T47D (cell line): ENCODE measurements at regions not wholly inside any gene's neighbourhood (a gene's known extent, or its start where the extent isn't known, plus 50 kb on each side); places are given as distances from the start of the nearest gene placed in this dataset.

Source experiments
- DNase-seq, 2 experiments: peaks; one replicate each; pipeline versions ENCODE4 v3.0.0 to v3.0.0-alpha.2; 2011 to 2012; ENCODE audit warnings: low read depth in 1 of 2, low spot score in 1 of 2
- JUND ChIP-seq: IDR thresholded peaks from 2 replicates; pipeline ENCODE4 v1.6.1; 2012; ENCODE audit warnings: low read depth
- in situ Hi-C: cut with HindIII; loops from 2 replicates; pipeline ENCODE4 v1.10.0; 2016; ENCODE audit warnings: low sequenced_read_pairs, low pct_unique_long_range_greater_than_20kb

DNA sequence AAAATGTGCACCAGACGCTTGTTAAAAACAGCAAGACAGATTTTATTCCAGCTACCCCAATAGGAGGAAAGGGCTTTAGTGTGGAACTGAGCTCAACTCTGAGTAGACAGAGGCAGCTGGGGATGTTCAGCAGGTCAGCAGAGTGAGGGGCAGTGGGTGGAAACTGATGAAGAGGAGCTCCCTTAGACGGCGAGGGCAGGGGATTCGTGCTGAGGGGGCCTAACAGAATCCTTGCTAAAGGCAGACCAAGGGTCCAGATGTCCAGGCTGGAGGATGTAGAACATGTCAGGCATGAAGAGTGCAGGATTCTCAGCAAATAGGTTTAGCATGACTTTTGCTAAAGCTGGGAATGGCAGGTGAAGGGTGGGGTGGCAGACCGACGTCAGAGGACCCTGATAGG lies 71.9 kb upstream of the OLFM1 start:
- TF ChIP-seq JUND = no peak
- no peak for DNase-seq
- in situ Hi-C loops = no loop called here

DNA sequence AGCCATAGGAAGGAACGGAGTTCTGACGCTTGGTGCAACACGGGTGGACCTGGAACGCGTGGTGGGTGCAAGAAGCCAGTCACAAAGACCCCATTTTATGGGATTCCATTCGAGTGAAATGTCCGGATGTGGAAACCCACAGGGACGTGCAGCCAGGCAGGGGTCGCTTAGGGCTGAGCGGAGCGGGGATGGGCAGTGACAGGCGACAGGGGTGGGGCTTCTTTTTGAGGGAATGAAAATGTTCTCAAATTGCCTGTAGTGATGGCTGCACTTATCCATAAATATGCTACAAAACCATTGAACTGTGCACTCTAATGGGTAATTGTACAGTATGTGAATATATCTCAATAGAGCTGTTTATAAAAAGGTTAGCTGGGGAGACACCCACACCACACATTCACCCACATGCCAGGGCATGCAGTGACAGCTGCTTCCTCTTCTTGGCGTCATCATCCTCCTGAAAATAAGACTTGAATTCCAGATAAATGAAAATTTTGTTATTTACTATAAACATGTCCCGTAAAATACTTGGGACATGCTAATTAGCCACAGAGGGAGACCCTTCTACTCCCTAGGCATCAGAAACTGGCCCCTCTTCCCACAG lies 71.3 kb upstream of the OLFM1 start:
- in situ Hi-C loops = no loop called here
- DNase-seq = no peak
- TF ChIP-seq JUND = no peak

DNA sequence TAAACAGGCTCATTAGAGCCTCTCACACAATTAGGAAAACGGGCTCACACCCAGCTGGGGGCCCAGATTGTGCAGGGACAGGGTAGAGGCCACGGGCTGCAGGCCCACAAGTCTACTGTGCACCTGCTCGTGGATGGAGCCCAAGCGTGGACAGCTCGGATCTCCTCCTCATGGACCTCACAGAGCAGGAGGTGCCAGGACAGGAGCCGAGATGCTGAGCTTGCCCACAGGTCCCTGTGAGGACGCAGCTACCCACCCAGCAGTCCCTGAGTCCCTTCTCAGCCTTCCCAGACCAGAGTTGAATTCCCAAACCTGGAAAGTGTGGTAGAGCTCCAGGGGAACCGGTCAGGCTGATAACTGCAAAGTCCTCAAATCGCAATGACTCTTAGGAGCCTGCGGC lies 70.6 kb upstream of the OLFM1 start:
- no peak for TF ChIP-seq JUND
- in situ Hi-C loops = no loop called here
- no peak for DNase-seq

DNA sequence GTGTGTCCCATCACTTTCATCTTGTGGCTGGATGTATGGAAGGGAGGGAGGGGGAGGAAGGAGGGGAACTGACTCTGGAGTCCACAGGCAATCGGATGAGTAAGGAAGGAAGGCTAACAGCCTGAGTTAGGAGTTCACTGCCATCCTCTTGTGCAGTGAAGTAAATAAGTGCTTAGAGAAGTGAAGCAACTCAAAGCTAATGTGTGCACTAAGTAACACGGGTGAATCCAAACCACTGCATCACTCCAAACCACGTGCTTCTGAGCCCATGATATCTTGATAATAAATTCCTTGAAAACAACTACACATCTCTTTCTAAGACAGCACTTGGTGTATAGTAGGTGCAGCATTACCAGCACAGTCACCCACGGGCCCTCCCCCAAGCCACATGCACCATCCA lies 69.6 kb upstream of the OLFM1 start:
- in situ Hi-C loops = no loop called here
- DNase-seq = no peak
- TF ChIP-seq JUND = no peak

DNA sequence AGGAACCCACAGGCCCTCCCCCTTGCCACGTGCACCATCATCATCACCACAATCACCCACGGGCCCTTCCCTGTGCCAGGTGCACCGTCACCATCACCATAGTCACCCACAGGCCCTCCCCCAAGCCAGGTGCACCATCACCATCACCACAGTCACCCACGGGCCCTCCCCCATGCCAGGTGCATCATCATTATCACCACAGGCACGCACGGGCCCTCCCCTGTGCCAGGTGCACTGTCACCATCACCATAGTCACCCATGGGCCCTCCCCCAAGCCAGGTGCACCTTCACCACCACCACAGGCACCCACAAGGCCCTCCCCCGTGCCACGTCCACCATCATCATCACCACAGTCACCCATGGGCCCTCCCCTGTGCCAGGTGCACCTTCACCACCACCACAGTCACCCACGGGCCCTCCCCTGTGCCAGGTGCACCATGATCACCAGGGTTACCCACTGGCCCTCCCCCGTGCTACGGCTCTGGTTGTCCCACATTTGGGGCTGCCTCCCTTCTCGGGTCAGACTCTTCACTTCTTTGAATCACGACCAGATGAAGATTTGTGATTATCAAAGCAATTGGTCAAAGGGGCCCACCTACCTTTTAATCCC lies 69.1 kb upstream of the OLFM1 start:
- DNase-seq = no peak
- in situ Hi-C loops = no loop called here
- TF ChIP-seq JUND = no peak

DNA sequence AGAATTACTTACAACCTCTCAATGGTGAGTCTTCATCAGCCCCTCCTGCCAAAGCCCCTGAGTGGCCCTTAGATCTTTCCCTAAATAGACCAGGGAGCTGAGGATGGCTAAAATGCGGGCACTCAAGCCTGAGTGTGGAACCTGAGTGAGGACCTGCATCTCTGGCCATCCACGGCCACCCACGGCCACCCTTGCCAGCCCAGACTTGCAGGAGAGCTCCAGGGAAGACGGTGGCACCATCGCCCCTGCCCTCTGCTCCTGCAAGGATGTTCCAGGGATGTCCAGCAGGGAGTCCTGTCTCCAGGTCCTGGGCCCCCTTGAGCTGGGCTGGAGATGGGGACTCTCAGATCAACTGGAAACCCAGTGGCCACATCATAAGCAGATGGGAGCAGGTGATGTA lies 68.2 kb upstream of the OLFM1 start:
- no peak for TF ChIP-seq JUND
- in situ Hi-C loops = no loop called here
- DNase-seq = no peak

DNA sequence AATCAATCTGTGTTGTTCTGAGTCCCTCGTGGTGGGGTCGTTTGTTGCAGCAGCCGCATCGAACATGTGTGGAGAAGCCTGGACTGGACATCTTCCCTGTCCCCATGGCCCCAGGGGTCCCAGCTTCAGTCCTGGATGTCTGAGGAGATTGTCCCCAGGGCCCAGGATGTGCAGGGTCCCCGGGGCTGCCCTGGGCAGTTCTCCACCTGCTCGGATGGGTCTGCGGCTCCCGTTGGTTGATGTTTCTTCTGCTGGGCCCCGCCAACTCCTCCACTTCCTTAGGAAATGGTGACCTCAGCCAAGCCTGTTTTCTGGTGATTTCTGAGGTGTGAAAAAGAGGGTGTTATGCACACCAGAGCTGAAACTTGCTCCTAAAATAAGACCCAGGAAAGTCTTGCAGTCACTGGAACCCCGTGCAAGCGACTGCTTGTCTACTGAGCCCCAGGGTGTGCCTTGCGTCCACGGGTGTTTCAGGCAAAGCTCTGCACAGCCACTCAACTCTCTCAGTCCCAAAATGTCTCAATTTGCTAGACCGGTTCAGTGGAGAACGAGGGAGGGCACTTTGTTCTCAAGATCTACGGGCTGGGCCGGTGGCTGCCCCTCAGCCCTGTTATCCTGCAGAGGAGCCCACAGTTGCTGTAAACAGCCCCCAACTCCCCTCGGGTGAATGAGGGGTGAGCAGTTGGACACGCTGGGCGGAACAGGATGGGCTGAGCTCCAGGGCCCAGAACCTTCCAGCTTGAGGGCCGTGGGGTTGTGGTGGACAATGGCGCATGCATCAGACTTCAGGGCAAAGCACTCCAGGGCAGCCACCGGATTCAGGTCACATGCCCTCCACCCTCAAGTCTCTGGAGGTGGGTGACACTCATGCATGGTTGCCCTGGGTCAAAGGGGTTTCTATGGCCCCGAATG lies 66.7 kb upstream of the OLFM1 start:
- in situ Hi-C loops = no loop called here
- TF ChIP-seq JUND = no peak
- no peak for DNase-seq

DNA sequence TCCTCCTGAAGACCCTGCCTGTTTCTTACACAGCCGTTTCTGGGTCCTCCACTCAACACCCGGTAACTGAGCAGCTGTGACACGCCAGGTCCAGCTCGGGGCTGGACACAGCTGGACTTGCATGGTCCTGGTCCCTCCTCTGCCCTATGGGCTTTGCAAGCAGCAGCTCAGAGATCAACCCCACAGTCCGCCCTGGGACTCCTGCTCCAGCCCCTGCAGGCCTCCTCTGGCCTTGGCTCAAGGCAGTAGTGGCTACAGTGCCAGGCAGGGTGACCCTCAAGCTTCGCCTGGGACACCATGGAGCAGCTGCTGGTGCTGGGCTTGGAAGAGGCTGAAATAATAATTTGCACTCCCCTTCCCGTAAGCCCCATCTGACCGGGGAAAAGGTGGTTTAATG lies 66.1 kb upstream of the OLFM1 start:
- no peak for DNase-seq
- in situ Hi-C loops = no loop called here
- no peak for TF ChIP-seq JUND

DNA sequence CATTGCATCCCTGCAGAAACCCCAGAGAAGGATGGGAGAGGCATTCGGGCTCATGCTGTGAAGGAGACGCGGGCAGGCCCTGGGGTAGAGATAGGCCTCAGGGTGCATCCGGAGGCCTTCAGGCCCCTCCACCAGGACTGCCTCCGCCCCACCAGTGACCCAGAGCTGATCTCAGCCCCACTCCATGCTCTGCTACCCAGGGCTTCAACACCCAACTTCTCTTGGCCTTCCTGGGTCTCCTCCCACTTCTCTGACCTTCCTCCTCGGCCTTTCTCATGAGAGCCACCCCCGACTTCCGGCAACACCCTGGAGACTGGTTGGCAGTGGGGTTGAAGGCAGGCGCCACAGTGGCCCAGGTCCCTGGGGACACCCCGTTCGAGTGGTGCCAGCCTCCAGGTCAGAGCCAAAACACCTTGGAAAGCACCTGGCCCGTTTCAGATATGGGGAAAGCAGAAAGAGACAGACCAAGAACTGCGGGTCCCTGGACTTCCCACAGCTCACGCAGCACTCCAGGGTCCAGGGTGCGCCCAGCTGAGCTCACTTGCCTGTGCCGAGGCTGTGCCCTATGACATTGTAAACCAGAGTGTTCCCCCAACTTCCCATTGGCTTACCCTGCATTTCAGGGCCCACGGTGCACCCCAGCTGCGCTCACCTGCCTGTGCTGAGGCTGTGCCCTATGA lies 65.1 kb upstream of the OLFM1 start:
- no peak for TF ChIP-seq JUND
- DNase-seq = no peak
- in situ Hi-C loops = no loop called here

DNA sequence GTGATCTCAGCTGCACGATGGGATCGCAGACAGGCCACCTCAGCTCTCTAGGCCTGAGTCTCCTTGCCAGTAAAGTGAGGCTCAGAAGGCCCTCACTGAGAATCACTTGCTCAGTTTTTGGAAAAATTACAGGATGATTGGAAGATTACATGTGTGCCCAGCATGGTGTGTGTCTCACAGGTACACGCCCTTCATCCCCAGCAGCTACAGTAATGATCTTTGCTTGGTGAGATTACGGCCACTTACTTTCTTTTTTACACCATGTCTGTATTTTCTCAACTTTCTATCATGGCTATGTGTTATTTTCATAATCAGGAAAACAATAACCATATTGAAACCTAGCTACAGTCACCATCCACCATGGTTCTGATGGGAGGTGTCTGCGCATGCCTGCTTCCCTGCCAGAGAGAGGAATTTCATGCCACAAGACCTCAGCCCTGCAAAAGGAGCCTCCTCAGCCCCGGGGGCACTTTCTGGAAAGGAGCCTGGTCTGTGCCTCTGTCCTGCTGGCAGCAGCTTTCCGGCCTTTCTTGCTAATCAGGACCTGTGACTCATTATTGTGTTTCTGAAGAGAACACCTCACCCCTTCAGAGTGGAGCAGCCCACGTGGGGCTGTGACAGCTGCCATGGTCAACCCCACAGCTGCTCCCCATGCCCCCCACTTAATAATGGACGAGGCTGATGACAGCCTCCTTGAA lies 64.2 kb upstream of the OLFM1 start:
- in situ Hi-C loops = no loop called here
- peak in 1 of 2 experiments; percentile 61 for DNase-seq
- TF ChIP-seq JUND = no peak

DNA sequence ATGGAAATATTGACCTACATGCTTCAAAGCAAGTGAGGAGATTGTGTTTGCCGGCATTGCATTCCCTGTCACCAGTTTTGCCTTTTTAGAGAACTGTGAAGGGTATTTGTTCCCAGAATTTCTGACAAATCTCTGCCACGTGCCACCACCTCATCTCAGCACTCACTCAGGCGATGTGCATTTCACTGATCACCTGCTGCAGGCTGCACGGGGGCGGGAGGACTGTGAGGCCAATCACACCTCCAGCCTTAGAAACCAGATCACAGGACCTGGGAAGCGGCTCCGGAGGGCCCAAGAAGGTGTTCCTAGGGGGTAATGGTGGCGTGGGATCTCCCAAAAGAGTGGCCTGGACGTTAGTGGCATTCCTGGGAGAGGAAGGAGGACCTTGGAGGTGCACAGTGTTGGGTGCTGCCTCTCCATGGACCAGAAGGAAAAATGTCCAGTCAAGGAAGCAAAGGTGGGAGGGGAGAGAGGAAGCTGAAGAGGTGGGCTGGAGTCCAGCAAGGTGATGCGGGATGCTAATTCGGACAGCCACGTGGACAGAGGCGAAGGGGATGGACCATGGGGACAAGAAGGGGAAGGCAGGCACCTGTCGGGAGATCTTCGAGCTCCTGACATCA lies 63.6 kb upstream of the OLFM1 start:
- in situ Hi-C loops = no loop called here
- no peak for DNase-seq
- TF ChIP-seq JUND = no peak

DNA sequence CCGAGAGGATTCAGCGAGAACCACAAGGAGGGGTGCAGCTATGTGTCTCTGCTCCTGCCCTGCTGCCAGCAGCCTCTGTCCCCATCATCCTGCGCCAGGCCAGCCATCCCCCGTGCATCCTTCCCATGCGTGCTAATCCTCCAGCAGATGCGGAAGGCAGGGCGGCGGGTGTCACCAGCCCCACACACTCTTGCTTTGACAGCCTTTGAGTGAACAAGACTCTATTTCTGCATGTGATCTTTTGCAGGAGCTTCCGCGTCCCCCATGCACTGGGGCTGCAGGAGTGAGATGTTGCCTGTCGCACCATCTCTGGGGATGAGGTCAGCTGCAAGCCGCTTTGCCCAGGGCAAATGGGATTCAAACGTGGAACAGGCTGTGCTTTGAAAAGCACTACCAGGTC lies 58.0 kb upstream of the OLFM1 start:
- no peak for TF ChIP-seq JUND

More for the DNA sequence above, 58.0 kb upstream of the OLFM1 start:
- in situ Hi-C loops = no loop called here
- DNase-seq = no peak
